IMR-90 (cell line): ENCODE measurements at regions not wholly inside any gene's neighbourhood (a gene's known extent, or its start where the extent isn't known, plus 50 kb on each side); places are given as distances from the start of the nearest gene placed in this dataset.

ENCODE experiments used
- ATAC-seq: fragments of 200-7000 bp; cut with Tn5 transposase; 2 replicates; pipeline ENCODE4 v1.9.1; 2020; ENCODE audit warnings: low read depth, mild to moderate bottlenecking, moderate library complexity
- BruUV-seq: library from RNA; stranded (reverse); fragments of 400-500 nt; replicated peaks from 2 replicates; lab custom pipeline; 2021; lab: Mats Ljungman, UMichigan
- CTCF ChIA-PET: fragments of 300-600 bp; formaldehyde crosslinking; extraction: SDS; loops from one replicate; lab custom pipeline; 2021; ENCODE audit warnings: antibody characterized with exemption; lab: Yijun Ruan, JAX
- POLR2A ChIA-PET: fragments of 300-600 bp; sonication (Branson Sonifier 250); formaldehyde crosslinking; loops from one replicate; lab custom pipeline; 2022; ENCODE audit warnings: antibody characterized with exemption; ENCODE audit not compliant: unreplicated experiment; lab: Charles Lee
- DNase-seq: peaks from one replicate; pipeline ENCODE4 v3.0.0; 2013
- H2AFZ ChIP-seq: replicated peaks from 2 replicates; pipeline ENCODE3; 2013; ENCODE audit warnings: low read length, mild to moderate bottlenecking; ENCODE audit not compliant: poor library complexity
- H2AK5ac ChIP-seq: 2 replicates; pipeline ENCODE4 v1.6.1; 2013; ENCODE audit warnings: low read depth, low read length, inconsistent platforms
- H2AK9ac ChIP-seq: replicated peaks from 2 replicates; pipeline ENCODE3; 2013; ENCODE audit warnings: mild to moderate bottlenecking, low read depth, low read length, moderate library complexity; ENCODE audit not compliant: poor library complexity
- H2BK120ac ChIP-seq: 2 replicates; pipeline ENCODE4 v1.6.1; 2013; ENCODE audit warnings: low read depth, low read length, inconsistent platforms
- H2BK15ac ChIP-seq: 3 replicates; pipeline ENCODE4 v1.6.1; 2013; ENCODE audit warnings: low read depth, low read length, inconsistent platforms
- H2BK20ac ChIP-seq: 2 replicates; pipeline ENCODE4 v1.6.1; 2013; ENCODE audit warnings: low read depth, mild to moderate bottlenecking, inconsistent platforms, low read length, moderate library complexity
- H2BK5ac ChIP-seq: 2 replicates; pipeline ENCODE4 v1.6.1; 2013; ENCODE audit warnings: mild to moderate bottlenecking, low read depth, low read length, inconsistent platforms; ENCODE audit not compliant: poor library complexity, severe bottlenecking
- H3K14ac ChIP-seq: replicated peaks from 2 replicates; pipeline ENCODE4 v1.6.1; 2013; ENCODE audit warnings: low read depth, low read length, inconsistent platforms
- H3K18ac ChIP-seq: 2 replicates; pipeline ENCODE4 v1.6.1; 2013; ENCODE audit warnings: low read depth, low read length, control low read depth
- H3K23ac ChIP-seq: 2 replicates; pipeline ENCODE4 v1.6.1; 2013; ENCODE audit warnings: low read depth, low read length, inconsistent platforms
- H3K27ac ChIP-seq: 2 replicates; pipeline ENCODE4 v1.5.1; 2013; ENCODE audit warnings: mild to moderate bottlenecking, control low read depth, low read length; ENCODE audit not compliant: insufficient read depth
- H3K27me3 ChIP-seq: 2 replicates; pipeline ENCODE4 v1.6.1; 2013; ENCODE audit warnings: low read length; ENCODE audit not compliant: control insufficient read depth, insufficient read depth
- H3K36me3 ChIP-seq: 2 replicates; pipeline ENCODE4 v1.6.1; 2013; ENCODE audit warnings: low read length, mixed read lengths; ENCODE audit not compliant: control insufficient read depth, insufficient read depth
- H3K4ac ChIP-seq: 2 replicates; pipeline ENCODE4 v1.6.1; 2013; ENCODE audit warnings: low read depth, low read length, inconsistent platforms
- H3K4me1 ChIP-seq: 2 replicates; pipeline ENCODE4 v1.6.1; 2013; ENCODE audit warnings: low read length, mixed read lengths; ENCODE audit not compliant: control insufficient read depth, insufficient read depth
- H3K4me2 ChIP-seq: 2 replicates; pipeline ENCODE4 v1.6.1; 2013; ENCODE audit warnings: low read depth, mild to moderate bottlenecking, control low read depth, low read length, moderate library complexity
- H3K4me3 ChIP-seq: 2 replicates; pipeline ENCODE4 v1.5.1; 2013; ENCODE audit warnings: low read depth, mild to moderate bottlenecking, control low read depth, low read length, moderate library complexity; ENCODE audit not compliant: insufficient read depth
- H3K56ac ChIP-seq: 2 replicates; pipeline ENCODE4 v1.6.1; 2013; ENCODE audit warnings: low read length, inconsistent platforms; ENCODE audit not compliant: insufficient read depth; ENCODE audit errors: extremely low read depth
- H3K79me1 ChIP-seq, 2 experiments: 2 replicates each; pipeline ENCODE4 v1.6.1; 2013; ENCODE audit warnings: low read length in 2 of 2, inconsistent platforms in 1 of 2, low read depth in 1 of 2
- H3K9ac ChIP-seq: 2 replicates; pipeline ENCODE4 v1.6.1; 2013; ENCODE audit warnings: low read depth, low read length, control low read depth
- H3K9me1 ChIP-seq: 2 replicates; pipeline ENCODE4 v1.6.1; 2013; ENCODE audit warnings: low read length, inconsistent platforms; ENCODE audit not compliant: insufficient read depth
- H3K9me3 ChIP-seq: 2 replicates; pipeline ENCODE4 v1.6.1; 2013; ENCODE audit warnings: low read length; ENCODE audit not compliant: control insufficient read depth, insufficient read depth
- H4K20me1 ChIP-seq: 2 replicates; pipeline ENCODE4 v1.6.1; 2013; ENCODE audit warnings: low read length, inconsistent platforms; ENCODE audit not compliant: insufficient read depth
- H4K5ac ChIP-seq: 2 replicates; pipeline ENCODE4 v1.6.1; 2013; ENCODE audit warnings: mild to moderate bottlenecking, low read depth, low read length, control low read depth
- H4K8ac ChIP-seq, 2 experiments: 2 replicates each; pipeline ENCODE4 v1.6.1; 2013; ENCODE audit warnings: low read depth in 2 of 2, low read length in 2 of 2, control low read depth in 1 of 2, inconsistent platforms in 1 of 2
- H4K91ac ChIP-seq: 2 replicates; pipeline ENCODE4 v1.6.1; 2013; ENCODE audit warnings: low read depth, low read length, inconsistent platforms; ENCODE audit not compliant: insufficient read depth
- CHD1 ChIP-seq: IDR thresholded peaks from 2 replicates; pipeline ENCODE4 v1.6.1; 2012; ENCODE audit warnings: low read depth, low read length, improper control_type of control experiment
- CTCF ChIP-seq: conservative IDR thresholded peaks from 2 replicates; pipeline ENCODE4 v1.5.1; 2012; ENCODE audit warnings: mild to moderate bottlenecking, low read depth, low read length, improper control_type of control experiment
- ELK1 ChIP-seq: fragments of 150-350 bp; IDR thresholded peaks from 2 replicates; pipeline ENCODE4 v1.6.1; 2016; ENCODE audit warnings: low read depth, mild to moderate bottlenecking, low read length, moderate library complexity, borderline replicate concordance
- MAFK ChIP-seq: IDR thresholded peaks from 2 replicates; pipeline ENCODE4 v1.6.1; 2012; ENCODE audit warnings: low read depth, low read length, improper control_type of control experiment
- RCOR1 ChIP-seq: IDR thresholded peaks from 2 replicates; pipeline ENCODE4 v1.6.1; 2012; ENCODE audit warnings: mild to moderate bottlenecking, low read length, improper control_type of control experiment; ENCODE audit not compliant: insufficient replicate concordance
- WGBS, 2 experiments: methylation state at CpG; one replicate each; pipeline versions ENCODE4 v1.1.5 to v1.1.7; 2013; ENCODE audit warnings: missing lambda C conversion rate in 2 of 2; ENCODE audit not compliant: insufficient read length in 1 of 2; ENCODE audit errors: extremely low coverage in 2 of 2; 5-methylcytosine and 5-hydroxymethylcytosine counted together
- dilution Hi-C: fragments of 300-500 bp; cut with HindIII; formaldehyde crosslinking; loops from one replicate; pipeline ENCODE4 v1.14.3; 2018; ENCODE audit warnings: low sequenced_read_pairs; ENCODE audit not compliant: unreplicated experiment
- in situ Hi-C: fragments of 300-500 bp; cut with MboI; formaldehyde crosslinking; loops from 3 replicates; pipeline ENCODE4 v1.14.3; 2019; ENCODE audit warnings: low sequenced_read_pairs, inconsistent platforms, mixed read lengths
- intact Hi-C: fragments of 100-400 bp; cut with micrococcal nuclease; formaldehyde crosslinking; loops from 2 replicates; pipeline ENCODE4 v1.10.0; 2022
- TF ChIP-seq, protein P1 (sequence below): fragments of 150-350 bp; IDR thresholded peaks from 2 replicates; pipeline ENCODE4 v1.6.1; 2017; ENCODE audit warnings: mild to moderate bottlenecking, antibody characterized with exemption, low read length, low read depth

DNA sequence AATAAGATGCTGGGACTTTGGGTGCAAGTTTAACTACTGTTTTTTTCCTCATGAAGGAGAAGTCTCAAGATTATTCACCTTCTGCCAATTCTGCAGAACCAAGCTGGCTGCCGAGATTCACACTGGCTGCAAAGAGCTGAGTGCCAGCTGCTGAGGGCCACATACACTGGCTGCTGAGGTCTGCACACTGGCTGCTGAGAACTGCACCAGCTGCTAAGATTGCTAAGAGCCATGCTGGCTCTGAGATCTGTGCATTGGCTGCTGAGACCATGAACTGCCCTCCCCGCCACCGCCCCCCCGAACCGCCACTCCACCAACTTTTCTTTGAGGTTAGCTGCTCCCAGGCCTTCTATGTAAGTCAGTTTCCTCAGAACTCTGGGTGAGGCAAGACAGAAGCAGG is 330.3 kb downstream of the CBLL2 start:
- no peaks in the 10 kb centered on the region for H3K27me3 ChIP-seq
- no peak overlapping the region for H3K18ac ChIP-seq
- no peaks in the 10 kb centered on the region for H3K4me1 ChIP-seq
- no peak overlapping the region for H3K9ac ChIP-seq
- no peaks in the 10 kb centered on the region for H3K9me3 ChIP-seq
- H3K23ac ChIP-seq: no peak overlapping the region
- WGBS, 2 experiments: no CpG with 5 or more reads among the region's 5 CpGs
- in situ Hi-C loops: no loop called here
- ChIA-PET CTCF (no interaction called here), POLR2A (no interaction called here)
- TF ChIP-seq MAFK (no peak), CTCF (no peak), ELK1 (no peak), CHD1 (no peak), RCOR1 (no peak)
- TF ChIP-seq, protein P1, sequence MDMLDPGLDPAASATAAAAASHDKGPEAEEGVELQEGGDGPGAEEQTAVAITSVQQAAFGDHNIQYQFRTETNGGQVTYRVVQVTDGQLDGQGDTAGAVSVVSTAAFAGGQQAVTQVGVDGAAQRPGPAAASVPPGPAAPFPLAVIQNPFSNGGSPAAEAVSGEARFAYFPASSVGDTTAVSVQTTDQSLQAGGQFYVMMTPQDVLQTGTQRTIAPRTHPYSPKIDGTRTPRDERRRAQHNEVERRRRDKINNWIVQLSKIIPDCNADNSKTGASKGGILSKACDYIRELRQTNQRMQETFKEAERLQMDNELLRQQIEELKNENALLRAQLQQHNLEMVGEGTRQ: no peak
- H3K4me3 ChIP-seq: no peak overlapping the region
- no peak overlapping the region for H2AK5ac ChIP-seq
- no peaks in the 10 kb centered on the region for H3K79me1 ChIP-seq
- intact Hi-C loops: no loop called here
- dilution Hi-C loops: no loop called here
- DNase-seq (no peak), ATAC-seq (no peak)
- H3K4ac ChIP-seq: no peak overlapping the region
- H4K91ac ChIP-seq: no peak overlapping the region
- no peak overlapping the region for H4K8ac ChIP-seq
- H2AK9ac ChIP-seq: no peak overlapping the region
- H3K56ac ChIP-seq: no peak overlapping the region
- no peak overlapping the region for H2BK5ac ChIP-seq
- H3K14ac ChIP-seq: no peak overlapping the region
- H3K27ac ChIP-seq: no peak overlapping the region
- no peaks in the 10 kb centered on the region for H3K36me3 ChIP-seq
- H2BK20ac ChIP-seq: no peak overlapping the region
- H4K20me1 ChIP-seq: no peaks in the 10 kb centered on the region
- no peak overlapping the region for H4K5ac ChIP-seq
- no peak overlapping the region for H2BK120ac ChIP-seq
- BruUV-seq: no TSS peak
- H2BK15ac ChIP-seq: no peak overlapping the region
- H3K9me1 ChIP-seq: no peaks in the 10 kb centered on the region
- H2AFZ ChIP-seq: no peak overlapping the region
- H3K4me2 ChIP-seq: no peak overlapping the region
